KBM-7 (cell line): ENCODE measurements at regions not wholly inside any gene's neighbourhood (a gene's known extent, or its start where the extent isn't known, plus 50 kb on each side); places are given as distances from the start of the nearest gene placed in this dataset.

ENCODE experiments used
- DNase-seq: peaks from one replicate; pipeline ENCODE4 v3.0.0-alpha.2; 2015
- in situ Hi-C: fragments of 300-500 bp; cut with MboI; formaldehyde crosslinking; loops from 2 replicates; pipeline ENCODE4 v1.14.3; 2020; ENCODE audit warnings: low sequenced_read_pairs, low pct_unique_long_range_greater_than_20kb, mixed read lengths

DNA sequence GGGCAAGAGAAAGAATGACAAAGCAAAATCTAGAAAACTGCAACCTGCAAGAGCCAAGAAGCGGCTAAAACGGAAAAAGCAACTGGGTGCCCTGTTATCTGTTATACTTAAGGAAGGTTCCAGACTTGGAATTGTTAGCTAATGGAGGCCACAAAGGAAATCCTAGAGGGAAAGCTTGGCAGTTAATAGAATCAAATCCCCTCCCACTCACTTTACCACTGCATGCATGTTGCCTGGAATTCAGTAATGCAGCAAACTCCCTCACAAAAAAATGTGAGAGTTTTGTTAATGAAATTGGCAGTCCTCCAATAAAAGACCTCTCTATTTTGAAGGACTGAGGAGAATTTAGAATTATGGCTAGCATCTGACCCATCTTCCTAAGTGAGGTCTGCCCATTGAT is 164.2 kb upstream of the SOX5 start:
- in situ Hi-C loops, result no loop called here
- DNase-seq, result no peak

DNA sequence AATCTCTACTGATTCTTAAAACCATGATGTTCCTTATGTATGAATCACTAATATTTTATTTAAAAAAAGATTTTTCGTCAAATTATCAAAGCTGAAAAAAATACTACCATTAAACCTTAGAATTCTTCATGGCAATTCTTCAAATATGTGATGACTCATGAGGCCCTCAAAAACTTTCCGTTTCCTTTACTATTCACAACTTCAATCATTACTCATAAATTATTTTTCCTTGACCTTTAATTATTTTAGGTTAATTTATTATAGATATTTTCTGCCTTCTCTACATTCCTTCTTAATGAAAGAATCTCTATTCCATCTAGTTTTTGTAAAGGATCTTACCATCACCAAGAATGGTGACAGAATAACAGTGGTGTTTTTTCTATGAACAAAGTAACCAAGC is 162.1 kb upstream of the SOX5 start:
- in situ Hi-C loops, result no loop called here
- DNase-seq, result no peak

DNA sequence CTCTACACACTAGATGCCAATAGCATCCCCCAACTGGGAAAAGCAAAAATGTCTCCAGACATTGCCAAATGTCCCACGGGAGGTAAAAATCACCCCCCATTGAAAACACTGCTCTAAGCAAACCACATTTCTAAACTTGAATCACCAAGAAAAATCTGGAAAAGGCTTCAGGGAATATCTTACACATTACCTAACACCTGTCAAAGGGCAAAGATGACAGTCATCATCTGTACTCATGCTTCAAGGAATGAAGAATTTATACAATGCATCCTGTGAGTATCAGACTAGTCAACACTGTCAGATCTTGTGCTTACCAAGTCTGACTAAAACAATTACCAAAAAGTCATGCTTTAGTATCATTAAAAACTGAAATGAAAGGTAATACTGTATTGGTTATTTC is 161.6 kb upstream of the SOX5 start:
- no peak for DNase-seq
- in situ Hi-C loops, result no loop called here

DNA sequence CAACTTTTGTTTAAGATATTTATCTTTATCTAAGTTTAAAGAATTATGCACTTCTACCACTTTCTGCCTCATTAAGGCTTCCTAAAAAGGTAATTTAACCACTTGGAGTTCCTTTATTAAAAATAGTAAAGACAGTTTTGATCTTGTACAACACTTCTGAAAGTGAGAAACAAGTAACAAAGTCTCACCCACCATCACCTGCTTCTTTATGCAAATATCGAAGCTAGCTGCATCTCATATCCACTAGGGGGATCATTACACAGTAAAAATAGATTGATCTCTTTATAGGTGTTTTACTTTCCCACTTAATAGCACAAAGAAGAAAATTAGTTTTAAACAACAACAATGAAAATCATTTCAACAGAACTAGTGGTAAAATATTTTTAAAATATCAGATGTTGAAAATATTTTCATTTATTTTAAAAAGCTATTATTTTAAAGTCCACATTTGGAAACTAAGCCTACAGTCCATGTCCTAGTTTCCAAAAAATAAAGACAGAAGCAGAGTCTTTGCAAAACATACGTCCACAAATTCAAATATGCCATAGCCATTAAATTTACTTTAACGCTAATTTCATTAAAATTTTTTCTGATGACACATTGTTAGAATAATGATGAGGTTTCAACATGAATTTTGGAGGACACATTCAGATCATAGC is 160.0 kb upstream of the SOX5 start:
- peak; percentile 3 for DNase-seq
- in situ Hi-C loops, result no loop called here

DNA sequence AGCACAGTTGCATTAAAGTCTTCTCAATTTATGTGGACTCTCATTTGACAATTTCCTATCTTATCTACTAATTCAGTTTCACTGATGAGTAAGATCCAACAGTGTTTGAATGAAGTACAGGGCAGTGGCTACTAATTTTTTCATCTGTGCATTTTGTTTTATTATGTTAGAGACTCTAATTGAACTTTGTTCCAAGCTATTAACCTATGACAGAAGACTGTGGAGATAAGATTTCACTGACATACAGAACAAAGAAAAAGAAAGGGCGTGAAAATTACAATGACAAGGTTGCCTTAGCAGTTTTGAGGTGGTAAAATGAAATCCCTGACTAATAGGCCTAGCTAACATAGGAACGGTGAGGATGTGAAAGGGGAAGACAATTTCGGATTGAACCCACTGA is 153.2 kb upstream of the SOX5 start:
- in situ Hi-C loops, result no loop called here
- DNase-seq, result no peak

DNA sequence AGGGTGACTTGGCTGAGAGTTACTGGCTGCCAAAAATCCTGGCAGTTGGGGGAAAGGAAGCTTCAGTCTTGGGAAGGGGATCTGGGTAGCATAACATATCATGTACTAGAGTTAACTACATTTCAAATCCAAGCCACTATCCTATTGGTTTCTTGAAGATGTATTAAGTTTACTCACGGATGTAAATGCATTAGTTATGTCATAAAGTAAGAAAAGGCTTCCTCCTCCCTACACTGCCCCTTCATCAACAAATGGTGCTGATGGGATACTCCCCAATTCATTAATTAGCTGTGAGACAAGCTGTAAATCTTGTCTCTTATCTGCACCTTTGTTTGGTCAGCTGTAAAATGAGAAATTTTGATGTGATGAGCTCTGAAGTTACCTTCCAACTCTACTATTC is 150.1 kb upstream of the SOX5 start:
- DNase-seq, result no peak

DNA sequence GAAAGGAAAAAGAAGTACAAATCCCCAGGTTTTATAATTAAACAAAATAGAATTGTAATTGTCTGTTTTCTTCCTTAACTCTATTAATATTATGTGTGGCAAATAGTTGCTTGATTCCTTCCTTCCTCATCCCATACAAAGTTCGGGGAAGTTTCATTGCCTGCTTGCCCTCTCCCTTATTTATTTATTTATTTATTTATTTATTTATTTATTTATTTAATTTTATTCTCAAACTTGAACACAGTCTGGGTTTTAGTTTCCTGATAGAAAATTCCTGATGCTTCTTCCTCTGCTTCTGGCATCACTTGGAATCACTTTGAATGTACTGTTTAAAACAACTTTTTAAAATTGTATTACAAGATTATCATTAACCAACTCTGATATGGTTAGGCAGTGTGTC is 145.8 kb upstream of the SOX5 start:
- DNase-seq, result no peak
- in situ Hi-C loops, result no loop called here

More for the DNA sequence above, 150.1 kb upstream of the SOX5 start:
- in situ Hi-C loops, result no loop called here

DNA sequence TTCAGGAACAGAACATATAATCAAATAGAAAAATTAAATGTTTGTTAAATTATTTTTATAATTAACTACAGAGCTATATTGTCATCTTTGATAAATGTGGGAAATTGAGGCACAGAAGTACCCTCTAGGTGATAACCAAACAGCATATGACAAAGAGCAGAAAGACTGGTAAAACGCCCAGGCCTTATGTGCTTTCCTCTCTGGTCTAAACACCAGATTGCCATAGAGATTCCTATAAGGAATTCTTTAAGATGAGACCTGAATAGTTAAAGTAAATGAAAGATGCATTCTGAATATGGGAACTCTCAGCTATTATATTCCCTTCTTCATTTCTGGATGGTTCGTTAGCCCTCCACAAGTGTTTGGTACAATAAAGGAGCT is 140.0 kb upstream of the SOX5 start:
- no peak for DNase-seq
- in situ Hi-C loops, result no loop called here

DNA sequence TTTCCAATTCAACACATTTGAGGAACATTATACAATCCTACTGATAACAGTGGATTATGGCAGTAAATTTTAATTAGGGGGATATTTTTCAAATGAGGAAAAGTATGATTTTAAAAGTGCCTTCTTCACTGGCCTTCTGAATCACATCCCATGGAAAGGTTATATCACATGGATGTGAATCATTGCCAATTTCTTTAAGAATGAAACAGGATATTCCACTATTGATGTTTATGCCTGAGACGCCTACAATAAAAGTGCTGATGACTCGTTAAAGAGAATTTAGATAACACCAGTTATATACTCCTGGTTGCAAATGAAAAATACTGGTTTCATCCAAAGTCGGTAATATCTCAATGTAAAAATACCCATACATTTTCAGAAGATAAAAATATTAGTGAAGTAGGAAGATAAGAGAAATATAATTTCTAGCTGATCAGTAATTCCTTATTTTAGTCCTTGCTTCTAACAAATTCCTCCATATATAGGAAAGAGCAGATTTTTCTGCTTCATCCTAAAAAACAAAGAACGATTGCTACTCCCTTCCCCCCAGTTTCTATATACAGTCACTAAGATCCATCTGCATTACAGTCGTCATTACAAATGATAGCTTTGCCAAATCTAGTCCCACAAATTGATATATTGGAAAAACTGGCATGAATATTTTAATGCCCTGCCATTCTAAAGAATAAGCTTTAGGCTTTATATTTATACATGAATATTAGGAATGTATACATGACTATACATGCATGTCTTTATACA is 139.5 kb upstream of the SOX5 start:
- DNase-seq, result no peak
- in situ Hi-C loops, result no loop called here

DNA sequence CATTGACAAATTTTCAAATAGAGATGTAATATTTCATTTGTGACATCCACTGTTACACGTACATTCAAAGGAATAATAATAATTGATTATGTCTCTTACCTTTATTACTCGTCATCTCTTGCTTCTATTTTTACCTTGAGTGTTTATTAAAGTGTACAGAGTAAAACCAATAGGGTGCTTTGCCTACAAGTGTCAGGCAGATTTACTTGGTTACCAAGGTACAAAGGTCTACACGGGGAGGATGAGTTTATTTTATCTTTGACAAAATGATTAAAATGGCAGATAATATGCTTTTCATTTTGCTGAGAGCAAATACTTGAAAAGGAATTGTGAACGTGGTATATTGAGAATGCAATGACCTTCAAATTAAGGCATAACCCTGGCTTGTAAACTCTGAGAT is 137.8 kb upstream of the SOX5 start:
- in situ Hi-C loops, result no loop called here
- no peak for DNase-seq

DNA sequence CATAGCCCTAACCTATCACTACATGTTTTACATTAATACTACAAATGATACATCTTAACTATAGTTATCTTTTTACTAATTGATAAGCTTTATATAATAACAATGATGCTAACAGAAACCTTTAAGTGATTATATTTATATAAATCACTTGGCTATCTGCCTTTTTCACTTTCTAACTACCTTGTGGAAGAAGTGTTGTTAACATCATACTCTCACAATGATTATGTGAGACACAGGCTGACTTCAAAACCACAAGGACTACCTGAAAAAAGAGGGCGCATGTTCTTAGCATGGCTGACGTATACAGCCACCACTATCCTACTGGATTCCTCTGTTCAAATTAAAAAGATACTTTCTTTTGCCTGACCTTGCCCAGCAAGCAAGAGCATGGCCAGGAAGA is 135.3 kb upstream of the SOX5 start:
- in situ Hi-C loops, result no loop called here
- DNase-seq, result no peak

DNA sequence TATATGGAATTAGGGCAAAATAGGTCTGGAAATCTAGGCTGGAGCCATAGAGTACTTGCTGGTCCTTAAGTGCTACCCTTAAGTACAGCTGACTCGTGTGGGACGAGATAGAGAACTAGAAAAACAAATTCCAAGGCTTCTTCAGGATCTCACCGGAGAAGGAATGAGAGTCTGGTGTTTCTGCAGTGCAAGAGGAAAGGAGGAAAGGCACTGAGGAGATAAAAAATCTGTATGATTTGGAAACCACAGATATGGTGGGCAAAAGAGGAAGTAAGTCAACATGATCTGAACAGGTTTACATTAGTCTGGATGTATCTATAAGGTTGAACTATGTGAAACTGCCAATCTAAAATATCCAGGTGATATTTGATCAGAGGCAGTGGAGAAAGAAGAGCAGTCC is 134.4 kb upstream of the SOX5 start:
- DNase-seq, result peak; percentile 9
- in situ Hi-C loops, result no loop called here

DNA sequence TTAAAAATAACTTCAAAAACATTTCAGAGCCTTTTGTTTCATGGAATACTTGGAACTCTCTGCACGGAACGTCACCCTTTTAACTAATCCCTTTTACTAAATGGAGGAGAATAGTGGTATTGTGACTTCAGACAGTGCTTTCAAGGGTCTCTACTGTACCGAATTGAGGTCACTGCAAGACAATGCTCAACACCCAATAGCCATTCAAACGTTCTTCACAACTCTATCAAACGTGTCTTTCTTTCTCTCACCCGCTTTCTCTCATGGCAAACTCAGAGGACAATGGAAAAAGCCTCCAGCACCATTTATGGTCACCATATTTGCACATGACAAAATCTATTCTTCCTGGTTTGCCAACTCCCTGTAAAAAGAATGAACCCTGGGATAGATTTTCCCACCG is 132.1 kb upstream of the SOX5 start:
- in situ Hi-C loops, result no loop called here

DNA sequence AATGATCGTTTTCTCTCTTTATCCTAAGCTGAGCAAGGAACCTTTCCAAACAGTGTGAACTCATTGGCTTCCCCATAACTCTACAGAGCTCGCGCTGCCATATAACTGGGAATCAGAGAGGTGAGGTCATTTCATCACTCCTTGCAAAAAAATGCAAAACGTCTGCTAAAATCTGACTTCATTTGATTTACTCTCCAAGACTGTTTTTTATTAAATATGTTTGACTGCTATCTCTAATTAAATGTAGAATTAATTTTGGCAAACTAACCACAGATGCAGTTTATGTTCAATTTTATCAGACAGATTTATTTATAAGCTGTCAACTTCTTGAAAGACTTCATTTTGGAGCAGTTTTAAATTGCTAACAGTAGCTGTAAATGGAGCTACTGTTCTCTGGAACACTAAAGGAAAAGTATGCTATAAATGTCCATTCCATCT is 131.6 kb upstream of the SOX5 start:
- in situ Hi-C loops, result no loop called here

More for the DNA sequence above, 132.1 kb upstream of the SOX5 start:
- DNase-seq, result no peak

DNA sequence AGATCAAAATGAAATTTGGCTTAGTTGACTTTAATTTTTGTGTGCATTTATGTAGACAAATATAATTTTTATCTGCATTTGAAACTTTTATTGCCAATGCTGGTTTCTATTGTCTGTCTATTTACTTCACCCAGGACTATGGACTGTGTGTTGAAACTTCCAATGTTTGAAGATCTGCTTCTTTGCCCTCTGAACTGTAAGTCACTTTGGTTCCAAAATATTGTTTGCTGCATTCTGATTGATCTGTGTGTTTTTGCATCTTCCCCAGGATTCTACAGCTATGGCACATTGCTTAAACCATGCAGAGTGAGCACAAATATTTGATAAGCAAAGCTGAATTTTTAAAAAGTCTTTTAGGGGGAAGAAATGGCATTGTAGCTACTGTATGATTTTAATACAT is 131.0 kb upstream of the SOX5 start:
- in situ Hi-C loops, result no loop called here
- DNase-seq, result no peak

More for the DNA sequence above, 131.6 kb upstream of the SOX5 start:
- DNase-seq, result no peak

DNA sequence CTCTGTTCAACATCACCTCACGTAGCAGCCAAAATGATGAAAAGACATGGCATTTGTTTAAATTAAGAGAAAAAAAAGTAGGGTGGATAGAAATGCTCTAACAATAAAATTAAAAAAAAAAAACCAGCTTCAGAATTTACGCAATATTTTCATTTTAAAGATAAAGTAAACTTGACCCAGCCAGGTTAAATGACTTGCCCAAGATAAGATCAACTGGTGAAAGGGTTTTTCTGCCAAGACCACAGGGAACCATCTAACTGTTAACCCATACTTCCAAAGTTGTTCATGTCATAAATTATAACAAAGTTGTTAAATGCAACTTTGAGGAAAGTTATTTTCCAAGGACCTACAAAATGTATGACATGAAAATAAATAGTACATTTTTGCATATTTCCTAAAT is 129.6 kb upstream of the SOX5 start:
- in situ Hi-C loops, result no loop called here

DNA sequence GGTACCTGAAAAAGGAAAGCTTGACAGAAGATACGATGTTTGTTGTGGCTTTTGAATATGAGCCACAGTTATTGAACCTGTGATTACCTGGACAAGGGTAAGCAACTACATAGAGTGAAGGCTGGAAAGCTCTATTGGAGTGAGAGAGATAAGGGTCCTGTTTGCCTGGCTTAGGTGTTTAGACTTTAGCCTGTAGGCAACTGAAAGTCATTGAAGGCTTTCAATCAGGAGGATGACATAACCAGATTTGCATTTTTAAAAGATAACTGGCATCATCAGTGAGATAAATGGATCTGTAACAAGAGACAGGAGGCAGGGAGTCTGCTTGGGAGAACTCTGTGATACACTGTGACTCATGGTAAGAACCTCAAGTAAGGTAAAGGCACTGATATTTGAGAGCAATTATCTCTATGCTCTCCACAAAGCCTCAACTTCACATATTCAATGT is 128.9 kb upstream of the SOX5 start:
- in situ Hi-C loops, result no loop called here
- no peak for DNase-seq

More for the DNA sequence above, 129.6 kb upstream of the SOX5 start:
- DNase-seq, result no peak

DNA sequence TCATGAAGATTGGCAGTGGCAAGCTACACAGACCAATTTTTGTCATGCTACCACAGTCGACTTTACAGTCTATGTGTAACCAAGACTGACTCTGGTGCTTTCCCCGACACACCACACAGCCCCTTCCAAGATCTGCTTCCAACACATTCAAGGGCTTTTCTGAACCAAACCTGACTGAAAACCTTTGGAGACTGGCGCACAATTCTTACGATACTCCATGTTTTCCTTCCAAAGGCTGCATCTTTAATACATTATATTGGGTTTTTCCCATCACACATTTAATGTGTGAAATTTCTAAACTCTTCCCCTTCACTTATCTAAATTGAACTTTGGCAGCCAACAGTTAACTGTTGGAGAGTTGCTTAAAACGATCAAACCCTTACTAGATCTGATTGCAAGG is 127.7 kb upstream of the SOX5 start:
- DNase-seq, result no peak
- in situ Hi-C loops, result no loop called here

DNA sequence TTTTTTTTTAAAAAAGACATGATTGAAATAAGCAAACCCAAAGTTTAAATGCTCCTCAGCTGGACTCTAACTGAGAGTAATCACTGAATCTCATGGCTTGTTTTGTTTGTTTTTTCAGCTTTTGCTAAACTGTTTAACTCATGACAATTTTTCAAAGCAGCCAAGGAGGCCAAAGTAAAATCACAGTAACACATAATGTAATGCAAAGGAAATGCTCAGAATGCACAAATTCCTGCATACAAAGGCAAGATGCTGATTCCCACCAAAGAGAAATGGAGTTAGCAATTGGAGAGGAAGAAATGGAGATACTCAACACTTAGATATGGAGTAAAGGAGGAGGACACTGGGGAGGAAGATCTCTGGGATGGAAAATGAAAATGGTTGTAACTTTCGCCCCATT is 126.2 kb upstream of the SOX5 start:
- in situ Hi-C loops, result no loop called here
- DNase-seq, result no peak

DNA sequence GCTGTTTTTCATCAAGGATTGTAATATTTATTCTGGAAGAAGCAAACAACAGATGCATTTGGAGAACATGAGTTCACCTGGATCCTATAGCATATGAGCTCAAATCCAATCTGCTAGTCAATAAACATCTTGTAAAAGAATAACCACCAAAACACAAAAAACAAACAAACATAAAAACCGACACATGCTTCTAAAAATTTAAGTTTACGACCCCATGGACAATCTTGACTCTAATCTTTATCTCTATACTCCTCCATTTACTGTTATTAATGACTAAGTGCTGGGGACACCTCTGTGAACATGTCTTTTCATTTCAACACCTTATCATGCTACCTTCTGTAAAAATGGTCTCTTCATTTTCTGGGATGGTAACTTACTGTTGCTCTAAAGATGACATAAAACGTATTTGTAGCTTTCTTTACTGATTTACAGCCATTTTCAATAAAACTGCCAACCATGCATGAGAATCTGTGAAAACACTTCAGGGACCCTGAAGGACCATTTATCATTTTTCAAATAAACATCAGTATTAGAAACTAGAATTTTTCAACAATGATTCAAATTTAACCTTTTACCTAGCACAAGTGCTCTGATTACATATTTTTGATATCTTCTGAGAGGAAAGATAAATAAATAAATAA is 123.8 kb upstream of the SOX5 start:
- in situ Hi-C loops, result no loop called here
- DNase-seq, result no peak
